KG1 (cell line): ENCODE measurements at regions not wholly inside any gene's neighbourhood (a gene's known extent, or its start where the extent isn't known, plus 50 kb on each side); places are given as distances from the start of the nearest gene placed in this dataset.
"Not testable (repeated sequence)": the region's sequence is repeated elsewhere in the genome, so short reads cannot be mapped to it uniquely, and the experiment has no call there.

Experiments
- DNase-seq: peaks from one replicate; lab custom pipeline; 2025; lab: John Stamatoyannopoulos, UW

GRCh38 chr12:9543341-9543740 lies 64.4 kb downstream of the KLRB1 start:
- DNase-seq, result not testable (repeated sequence)

GRCh38 chr12:9542827-9543226 lies 64.9 kb downstream of the KLRB1 start:
- not testable (repeated sequence) for DNase-seq

DNA sequence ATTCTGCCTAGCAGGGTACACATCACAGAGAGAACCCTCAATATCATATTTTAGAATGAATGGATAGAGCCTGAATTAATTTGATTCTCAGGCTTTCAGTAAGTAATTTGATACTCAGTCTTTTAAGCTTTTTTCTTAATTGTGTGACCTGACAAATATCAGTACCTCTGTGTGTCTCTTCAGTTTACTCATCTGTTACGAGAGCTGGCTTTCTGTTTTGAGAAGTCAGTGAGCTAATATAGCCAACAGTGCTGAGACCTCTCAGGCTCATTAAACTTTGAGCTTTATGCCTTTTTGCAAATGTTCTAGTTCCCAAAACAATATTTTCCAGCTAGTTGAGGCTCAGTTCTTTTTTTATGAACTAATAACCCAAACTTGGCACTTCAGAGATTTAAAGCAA lies 91.8 kb downstream of the KLRB1 start:
- not testable (repeated sequence) for DNase-seq

GRCh38 chr12:9512695-9513094 lies 95.0 kb downstream of the KLRB1 start:
- not testable (repeated sequence) for DNase-seq

GRCh38 chr12:9510392-9511011 lies 97.2 kb downstream of the KLRB1 start:
- not testable (repeated sequence) for DNase-seq

- DNase-seq, result no peak
Measured at GRCh38 chr12:9509464-9510161, 98.1 kb downstream of the KLRB1 start.

DNA sequence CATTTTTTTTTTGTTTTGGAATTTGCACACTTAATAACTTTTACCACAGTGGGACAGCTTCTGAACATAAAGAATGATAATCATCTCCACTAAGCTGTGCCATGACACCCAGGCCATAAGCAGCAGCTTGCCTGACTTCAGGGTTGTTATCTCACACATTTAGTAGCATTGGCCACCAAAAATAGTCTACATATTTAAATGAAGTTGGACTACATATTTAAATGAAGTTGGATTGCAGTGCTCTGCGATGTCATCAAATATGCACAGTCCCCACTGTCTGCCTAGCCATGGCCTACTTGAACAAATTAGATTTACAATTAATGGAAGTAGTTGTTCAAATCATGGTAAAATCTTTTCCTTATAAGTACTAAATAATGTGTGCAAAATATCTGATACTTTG lies 101.0 kb downstream of the KLRB1 start:
- no peak for DNase-seq

DNA sequence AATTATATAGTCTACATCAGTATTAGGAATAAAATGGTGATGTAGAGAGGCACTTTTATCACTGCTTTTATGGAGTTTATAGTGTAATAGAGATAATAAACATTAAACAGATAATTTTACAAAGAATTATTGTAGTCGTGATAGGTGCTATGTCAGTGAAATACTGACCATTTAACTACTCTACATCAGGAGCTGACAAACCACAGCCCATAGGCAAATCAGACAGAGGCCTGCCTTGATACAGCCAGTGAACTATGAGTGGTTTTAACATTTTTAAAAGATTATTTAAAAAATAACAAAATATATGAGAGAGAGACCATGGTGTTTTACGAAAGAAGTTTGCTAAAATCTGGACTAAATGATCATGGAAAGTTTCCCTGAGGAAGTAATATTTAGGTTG lies 104.3 kb downstream of the KLRB1 start:
- not testable (repeated sequence) for DNase-seq

DNA sequence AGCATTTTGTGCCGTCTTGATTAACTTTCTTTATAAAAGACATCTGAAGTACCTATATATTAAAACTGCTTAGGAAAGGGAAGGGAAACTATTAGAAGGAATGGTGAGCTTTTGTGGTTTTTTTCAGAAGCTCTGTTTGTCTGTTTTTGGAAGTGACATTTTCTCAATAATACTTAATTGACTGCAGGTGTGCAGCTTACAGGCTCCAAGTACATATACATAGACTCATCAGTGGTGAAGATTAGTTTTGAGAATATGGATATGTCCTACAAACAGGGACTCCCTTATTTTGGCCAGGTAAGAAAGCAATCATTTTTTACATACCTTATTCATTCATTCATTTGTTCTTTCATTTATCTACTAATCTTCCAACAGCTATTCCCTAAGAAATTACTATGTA lies 104.9 kb downstream of the KLRB1 start:
- DNase-seq, result not testable (repeated sequence)

- DNase-seq, result not testable (repeated sequence)
Measured at GRCh38 chr12:9493325-9493724, 114.4 kb downstream of the KLRB1 start.

DNA sequence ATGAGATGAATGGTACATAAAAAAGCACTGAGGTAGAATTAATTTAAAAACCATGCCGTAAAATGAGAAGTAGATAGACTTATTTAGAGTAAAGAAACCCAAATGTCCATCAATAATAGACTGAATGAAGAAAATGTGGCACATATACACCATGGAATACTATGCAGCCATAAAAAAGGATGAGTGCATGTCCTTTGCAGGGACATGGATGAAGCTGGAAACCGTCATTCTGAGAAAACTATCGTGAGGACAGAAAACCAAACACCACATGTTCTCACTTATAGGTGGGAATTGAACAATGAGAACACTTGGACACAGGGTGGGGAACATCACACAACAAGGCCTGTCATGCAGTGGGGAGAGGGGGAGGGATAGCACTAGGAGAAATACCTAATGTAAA lies 126.4 kb downstream of the KLRB1 start:
- not testable (repeated sequence) for DNase-seq

DNA sequence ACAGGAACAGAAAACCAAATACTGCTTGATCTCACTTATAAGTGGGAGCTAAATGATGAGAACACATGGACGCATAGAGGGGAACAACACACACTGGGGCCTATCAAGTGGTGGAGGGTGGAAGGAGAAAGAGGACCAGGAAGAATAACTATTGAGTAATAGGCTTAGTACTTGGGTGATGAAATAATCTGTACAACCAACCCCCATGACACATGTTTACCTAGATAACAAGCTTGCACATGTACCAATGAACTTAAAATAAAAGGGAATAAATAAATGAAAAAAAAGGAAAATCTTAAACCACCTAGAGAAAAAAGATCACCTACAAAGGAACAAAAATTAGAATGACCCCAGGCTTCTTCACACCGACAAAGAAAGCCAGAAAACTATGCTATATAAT lies 133.5 kb downstream of the KLRB1 start:
- DNase-seq, result not testable (repeated sequence)

DNA sequence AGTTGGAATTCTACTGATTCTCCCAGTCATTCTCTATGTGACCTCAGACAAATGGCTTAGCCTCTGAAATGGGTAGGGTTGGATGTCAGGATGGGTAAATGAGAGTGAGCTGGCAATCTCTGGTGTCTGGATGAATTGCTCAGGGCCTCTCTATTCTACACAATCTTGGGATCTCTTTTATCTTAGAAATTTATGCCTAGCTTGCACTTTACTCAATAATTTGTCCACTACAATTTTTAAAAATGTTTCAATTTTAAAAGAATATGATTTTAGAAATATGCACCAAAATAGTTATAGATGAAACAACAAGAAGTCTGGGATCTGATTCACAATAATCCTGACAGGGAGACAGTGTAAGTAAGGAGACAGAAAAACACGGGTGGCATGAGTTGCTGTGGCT lies 134.1 kb downstream of the KLRB1 start:
- DNase-seq, result not testable (repeated sequence)

DNA sequence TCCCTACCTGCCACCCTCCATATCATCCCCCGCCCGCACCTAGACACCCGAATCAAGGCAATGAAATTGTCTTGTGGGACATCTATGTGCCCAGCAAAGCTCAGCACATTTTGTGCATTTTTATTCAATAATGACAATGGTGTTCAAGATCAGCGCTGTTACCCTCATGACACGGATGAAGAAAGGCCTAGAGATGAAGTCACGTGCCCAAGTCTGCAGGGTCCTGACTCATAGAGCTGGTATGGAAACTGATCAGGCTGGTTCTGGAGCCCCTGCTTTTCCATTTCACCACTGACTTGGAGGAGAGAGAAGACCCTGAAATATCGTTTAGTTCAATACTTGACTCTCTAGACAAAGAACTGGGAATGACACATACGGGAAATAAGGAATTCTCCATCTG lies 136.2 kb downstream of the KLRB1 start:
- not testable (repeated sequence) for DNase-seq

GRCh38 chr12:9470367-9470766 lies 137.3 kb downstream of the KLRB1 start:
- not testable (repeated sequence) for DNase-seq

DNA sequence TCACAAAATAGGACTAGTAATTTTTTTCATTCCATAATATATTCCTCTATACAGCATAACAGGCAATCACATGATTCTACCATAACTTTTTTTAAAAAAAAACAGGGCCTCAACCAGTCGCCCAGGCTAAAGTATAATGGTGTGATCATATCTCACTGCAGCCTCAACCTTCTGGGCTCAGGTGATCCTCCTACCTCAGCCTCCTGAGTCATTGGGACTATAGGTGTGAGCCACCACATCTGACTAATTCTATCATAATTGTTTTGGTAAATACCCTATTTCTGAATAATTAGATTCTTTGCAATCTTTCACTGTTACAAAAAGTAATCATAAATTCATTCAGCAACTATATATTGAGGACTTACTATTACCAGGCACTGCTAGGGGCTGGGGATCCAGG lies 137.8 kb downstream of the KLRB1 start:
- not testable (repeated sequence) for DNase-seq

- DNase-seq, result not testable (repeated sequence)
Measured at GRCh38 chr12:9469463-9469862, 138.3 kb downstream of the KLRB1 start.

DNA sequence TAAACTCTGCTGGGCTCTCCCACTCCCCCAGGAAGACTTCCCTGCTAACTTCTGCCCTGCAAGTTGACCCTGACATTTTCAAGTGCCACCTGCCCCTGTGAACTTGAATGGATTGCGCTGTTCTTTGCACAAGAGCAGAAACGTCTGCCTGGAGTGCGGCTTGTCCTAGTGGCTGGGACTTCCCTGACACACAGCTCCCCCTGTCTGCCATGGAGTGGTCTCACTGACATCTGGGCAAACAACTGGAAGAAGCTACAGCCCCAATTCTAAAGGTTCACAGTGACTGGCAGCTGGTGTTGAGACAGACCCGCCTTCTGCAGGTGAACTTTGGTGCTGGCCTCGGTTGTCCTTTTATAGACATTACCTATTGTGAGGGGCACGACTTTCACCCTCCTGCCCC lies 138.7 kb downstream of the KLRB1 start:
- not testable (repeated sequence) for DNase-seq

DNA sequence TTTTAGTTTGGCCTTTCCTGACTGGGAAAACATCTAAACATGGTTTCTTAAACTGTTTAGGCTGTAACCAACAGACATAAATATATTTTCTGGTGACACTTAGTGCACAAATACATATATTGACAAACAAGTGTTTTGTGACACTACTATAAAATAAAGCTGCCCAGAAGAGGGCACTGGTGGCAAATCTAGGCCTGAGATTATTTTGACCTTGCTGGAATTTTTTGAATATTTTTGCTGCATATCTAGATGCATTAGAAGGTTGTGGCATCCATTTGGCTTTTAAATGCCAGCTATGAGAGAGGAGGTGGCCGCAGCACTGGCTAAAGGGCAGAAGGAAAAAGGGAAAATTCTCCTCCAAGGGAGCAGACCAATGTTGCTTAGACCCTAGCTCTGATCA lies 139.6 kb downstream of the KLRB1 start:
- not testable (repeated sequence) for DNase-seq

DNA sequence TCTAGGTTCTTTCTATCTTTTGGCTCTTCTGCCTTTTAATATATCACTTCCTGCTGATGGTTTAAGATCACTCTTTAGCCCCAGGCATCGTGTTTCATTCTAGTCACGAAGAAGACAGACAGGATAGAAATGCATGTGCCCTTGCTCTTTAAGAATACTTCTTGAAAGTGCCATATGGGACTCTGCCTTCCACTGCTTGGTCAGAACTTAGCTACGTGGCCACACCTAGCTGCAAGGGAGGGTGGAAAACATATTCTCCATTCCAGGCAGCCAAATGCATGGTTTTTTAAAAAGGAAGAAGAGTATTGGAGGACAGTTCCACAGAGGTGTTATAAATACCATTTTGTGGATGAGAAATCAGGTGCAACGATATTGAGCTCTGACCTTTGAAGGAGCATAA lies 143.3 kb downstream of the KLRB1 start:
- no peak for DNase-seq

GRCh38 chr12:9455516-9455915 lies 152.2 kb downstream of the KLRB1 start:
- not testable (repeated sequence) for DNase-seq

GRCh38 chr12:9454021-9454420 lies 153.7 kb downstream of the KLRB1 start:
- DNase-seq, result not testable (repeated sequence)

- DNase-seq, result not testable (repeated sequence)
Measured at GRCh38 chr12:9450127-9450567, 157.6 kb downstream of the KLRB1 start.
